Esophagus muscularis mucosa (tissue), 3 donors: ENCODE measurements at regions not wholly inside any gene's neighbourhood (a gene's known extent, or its start where the extent isn't known, plus 50 kb on each side); places are given as distances from the start of the nearest gene placed in this dataset.
"Not testable (repeated sequence)": the region's sequence is repeated elsewhere in the genome, so short reads cannot be mapped to it uniquely, and the experiment has no call there.

Experiments
- POLR2AphosphoS5 ChIP-seq, 2 donors: sonication (generic); formaldehyde crosslinking; IDR thresholded peaks; one replicate each; pipeline ENCODE4 v1.6.1; 2017; ENCODE audit warnings: antibody characterized with exemption in 2 of 2
- TF ChIP-seq, protein P1 (sequence below), 3 experiments: fragments of 200-600 bp in 2 of 3; fragments of 450-650 bp in 1 of 3; sonication (generic) in 2 of 3; IDR thresholded peaks; one replicate each; pipeline ENCODE4 v1.5.1; 2017 to 2019; ENCODE audit warnings: antibody characterized with exemption in 3 of 3, mild to moderate bottlenecking in 2 of 3, moderate library complexity in 1 of 3

DNA sequence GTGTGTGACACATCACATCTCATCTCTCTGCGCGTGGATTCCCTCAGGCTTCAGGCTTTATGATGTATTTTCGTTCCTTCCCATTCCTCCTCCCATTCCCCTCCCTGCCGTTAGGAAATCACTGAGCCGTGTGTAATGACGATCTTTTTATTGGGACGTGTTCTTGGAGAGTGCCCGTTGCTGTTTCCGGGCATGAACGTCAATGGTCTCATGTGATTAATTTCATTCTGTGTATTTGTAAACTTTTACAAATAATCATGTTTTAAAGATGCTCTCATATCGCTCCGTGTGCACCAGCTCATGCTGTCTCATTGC lies 271.3 kb downstream of the ADGRD1 start:
- TF ChIP-seq, protein P1, sequence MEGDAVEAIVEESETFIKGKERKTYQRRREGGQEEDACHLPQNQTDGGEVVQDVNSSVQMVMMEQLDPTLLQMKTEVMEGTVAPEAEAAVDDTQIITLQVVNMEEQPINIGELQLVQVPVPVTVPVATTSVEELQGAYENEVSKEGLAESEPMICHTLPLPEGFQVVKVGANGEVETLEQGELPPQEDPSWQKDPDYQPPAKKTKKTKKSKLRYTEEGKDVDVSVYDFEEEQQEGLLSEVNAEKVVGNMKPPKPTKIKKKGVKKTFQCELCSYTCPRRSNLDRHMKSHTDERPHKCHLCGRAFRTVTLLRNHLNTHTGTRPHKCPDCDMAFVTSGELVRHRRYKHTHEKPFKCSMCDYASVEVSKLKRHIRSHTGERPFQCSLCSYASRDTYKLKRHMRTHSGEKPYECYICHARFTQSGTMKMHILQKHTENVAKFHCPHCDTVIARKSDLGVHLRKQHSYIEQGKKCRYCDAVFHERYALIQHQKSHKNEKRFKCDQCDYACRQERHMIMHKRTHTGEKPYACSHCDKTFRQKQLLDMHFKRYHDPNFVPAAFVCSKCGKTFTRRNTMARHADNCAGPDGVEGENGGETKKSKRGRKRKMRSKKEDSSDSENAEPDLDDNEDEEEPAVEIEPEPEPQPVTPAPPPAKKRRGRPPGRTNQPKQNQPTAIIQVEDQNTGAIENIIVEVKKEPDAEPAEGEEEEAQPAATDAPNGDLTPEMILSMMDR (IDR thresholded peaks at IDR 0.05): not testable (repeated sequence)
- not testable (repeated sequence) for TF ChIP-seq POLR2AphosphoS5 (IDR thresholded peaks at IDR 0.05)
